Keratinocyte (primary cell): ENCODE measurements at regions not wholly inside any gene's neighbourhood (a gene's known extent, or its start where the extent isn't known, plus 50 kb on each side); places are given as distances from the start of the nearest gene placed in this dataset.

Experiments used
- DNase-seq: peaks from one replicate; pipeline ENCODE4 v3.0.0-alpha.2; 2011; ENCODE audit warnings: low read depth, missing footprints, low spot score
- FAIRE-seq: peaks from 2 replicates; lab custom pipeline; 2011; peaks lifted over from hg19 to GRCh38; lab: Jason Lieb, UNC
- H2AFZ ChIP-seq: 2 replicates; pipeline ENCODE4 v1.6.0; 2012; ENCODE audit warnings: low read length, control low read depth, inconsistent platforms; ENCODE audit not compliant: control insufficient read depth
- H3K27ac ChIP-seq: 2 replicates; pipeline ENCODE4 v1.5.1; 2011; ENCODE audit warnings: low read length; ENCODE audit not compliant: control insufficient read depth, insufficient read depth
- H3K27me3 ChIP-seq: 3 replicates; pipeline ENCODE4 v1.6.0; 2011; ENCODE audit warnings: low read length; ENCODE audit not compliant: control insufficient read depth, insufficient read depth; ENCODE audit errors: extremely low read depth
- H3K36me3 ChIP-seq, 2 experiments: 2 replicates in 1 of 2; 3 replicates in 1 of 2; pipeline ENCODE4 v1.5.1; 2011; ENCODE audit warnings: low read length in 2 of 2, mild to moderate bottlenecking in 1 of 2; ENCODE audit not compliant: control insufficient read depth in 2 of 2, insufficient read depth in 2 of 2; ENCODE audit errors: extremely low read depth in 1 of 2
- H3K4me1 ChIP-seq: 3 replicates; pipeline ENCODE4 v1.5.1; 2011; ENCODE audit warnings: low read length; ENCODE audit not compliant: control insufficient read depth, insufficient read depth; ENCODE audit errors: extremely low read depth
- H3K4me2 ChIP-seq: 3 replicates; pipeline ENCODE4 v1.6.0; 2011; ENCODE audit warnings: low read depth, low read length; ENCODE audit not compliant: control insufficient read depth, insufficient read depth; ENCODE audit errors: extremely low read depth
- H3K4me3 ChIP-seq, 3 experiments: fragments of 200-600 bp in 1 of 3; sonication (generic) in 1 of 3; 2 replicates in 2 of 3; 3 replicates in 1 of 3; pipeline ENCODE4 v1.5.1; 2011 to 2016; ENCODE audit warnings: low read length in 3 of 3, mild to moderate bottlenecking in 3 of 3, control low read depth in 2 of 3, inconsistent platforms in 1 of 3, low read depth in 1 of 3, mixed read lengths in 1 of 3, mixed run types in 1 of 3, moderate library complexity in 1 of 3; ENCODE audit not compliant: control insufficient read depth in 2 of 3, insufficient read depth in 2 of 3; ENCODE audit errors: extremely low read depth in 1 of 3
- H3K79me2 ChIP-seq: 2 replicates; pipeline ENCODE4 v1.6.0; 2012; ENCODE audit warnings: low read length; ENCODE audit not compliant: control insufficient read depth, insufficient read depth
- H3K9ac ChIP-seq: 3 replicates; pipeline ENCODE4 v1.6.0; 2011; ENCODE audit warnings: low read length; ENCODE audit not compliant: control insufficient read depth, insufficient read depth; ENCODE audit errors: extremely low read depth
- H3K9me1 ChIP-seq: 3 replicates; pipeline ENCODE4 v1.6.0; 2011; ENCODE audit warnings: low read length; ENCODE audit not compliant: control insufficient read depth, insufficient read depth; ENCODE audit errors: extremely low read depth
- H3K9me3 ChIP-seq: 2 replicates; pipeline ENCODE4 v1.5.1; 2012; ENCODE audit warnings: low read depth, low read length; ENCODE audit not compliant: control insufficient read depth
- H4K20me1 ChIP-seq: 3 replicates; pipeline ENCODE4 v1.6.0; 2011; ENCODE audit warnings: low read length; ENCODE audit not compliant: control insufficient read depth, insufficient read depth; ENCODE audit errors: extremely low read depth
- EZH2 ChIP-seq: IDR thresholded peaks from one replicate; pipeline ENCODE4 v1.6.1; 2012; ENCODE audit warnings: inconsistent platforms, mild to moderate bottlenecking, low read length, moderate library complexity
- dilution Hi-C: fragments of 300-500 bp; cut with MboI; formaldehyde crosslinking; loops from one replicate; pipeline ENCODE4 v1.7.0; 2020; ENCODE audit warnings: low sequenced_read_pairs; ENCODE audit not compliant: extremely low pct_ligation_motif_present
- TF ChIP-seq, protein P1 (sequence below), 3 experiments: IDR thresholded peaks in 1 of 3; conservative IDR thresholded peaks in 1 of 3; optimal IDR thresholded peaks in 1 of 3; 2 replicates in 2 of 3; 3 replicates in 1 of 3; pipeline versions ENCODE3 to v1.5.1; 2011; ENCODE audit warnings: low read length in 3 of 3, mild to moderate bottlenecking in 3 of 3, moderate library complexity in 2 of 3, control low read depth in 1 of 3, inconsistent platforms in 1 of 3; ENCODE audit not compliant: insufficient read depth in 2 of 3; ENCODE audit errors: extremely low read depth in 1 of 3

DNA sequence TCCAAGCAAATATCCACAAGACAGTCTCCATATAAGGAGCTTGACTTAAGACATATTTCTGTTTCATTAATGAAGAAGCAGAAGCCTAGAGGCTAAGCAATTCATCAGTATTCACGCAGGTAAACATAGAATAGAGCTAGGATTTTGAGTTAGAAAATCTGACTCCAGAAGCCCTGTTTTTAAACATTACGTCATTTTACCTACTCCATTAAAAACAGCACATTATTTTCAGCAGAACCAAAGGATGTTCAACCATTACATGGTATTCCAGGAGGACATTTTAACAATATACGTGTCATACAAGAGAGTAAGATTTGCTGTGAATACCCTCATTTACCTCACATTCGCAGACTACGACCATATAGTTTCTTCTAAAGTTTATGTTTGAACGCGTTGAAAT, 403.3 kb upstream of the TRAM1L1 start:
- no peaks in the 10 kb centered on the region for H3K9me3 ChIP-seq
- no peaks in the 10 kb centered on the region for H3K27me3 ChIP-seq
- peaks cover 4% of the 10 kb centered on the region for H3K4me1 ChIP-seq
- H3K4me2 ChIP-seq = no peak overlapping the region
- no peak overlapping the region for H3K27ac ChIP-seq
- dilution Hi-C loops = no loop called here
- H3K9me1 ChIP-seq = no peaks in the 10 kb centered on the region
- no peak overlapping the region for H2AFZ ChIP-seq
- no peak for DNase-seq
- no peak for FAIRE-seq
- no peaks in the 10 kb centered on the region for H3K79me2 ChIP-seq
- no peaks in the 10 kb centered on the region for H4K20me1 ChIP-seq
- TF ChIP-seq, protein P1, sequence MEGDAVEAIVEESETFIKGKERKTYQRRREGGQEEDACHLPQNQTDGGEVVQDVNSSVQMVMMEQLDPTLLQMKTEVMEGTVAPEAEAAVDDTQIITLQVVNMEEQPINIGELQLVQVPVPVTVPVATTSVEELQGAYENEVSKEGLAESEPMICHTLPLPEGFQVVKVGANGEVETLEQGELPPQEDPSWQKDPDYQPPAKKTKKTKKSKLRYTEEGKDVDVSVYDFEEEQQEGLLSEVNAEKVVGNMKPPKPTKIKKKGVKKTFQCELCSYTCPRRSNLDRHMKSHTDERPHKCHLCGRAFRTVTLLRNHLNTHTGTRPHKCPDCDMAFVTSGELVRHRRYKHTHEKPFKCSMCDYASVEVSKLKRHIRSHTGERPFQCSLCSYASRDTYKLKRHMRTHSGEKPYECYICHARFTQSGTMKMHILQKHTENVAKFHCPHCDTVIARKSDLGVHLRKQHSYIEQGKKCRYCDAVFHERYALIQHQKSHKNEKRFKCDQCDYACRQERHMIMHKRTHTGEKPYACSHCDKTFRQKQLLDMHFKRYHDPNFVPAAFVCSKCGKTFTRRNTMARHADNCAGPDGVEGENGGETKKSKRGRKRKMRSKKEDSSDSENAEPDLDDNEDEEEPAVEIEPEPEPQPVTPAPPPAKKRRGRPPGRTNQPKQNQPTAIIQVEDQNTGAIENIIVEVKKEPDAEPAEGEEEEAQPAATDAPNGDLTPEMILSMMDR (optimal IDR thresholded peaks at IDR 0.05 in 1 of 3, IDR thresholded peaks at IDR 0.05 in 1 of 3, conservative IDR thresholded peaks at IDR 0.05 in 1 of 3; ENCODE audit: extremely low read depth in 1 of 3, insufficient read depth in 2 of 3, low read length in 3 of 3) = no peak
- TF ChIP-seq EZH2 = no peak
- H3K9ac ChIP-seq = no peak overlapping the region
- no peaks in the 10 kb centered on the region for H3K36me3 ChIP-seq
- H3K4me3 ChIP-seq = no peak overlapping the region

- TF ChIP-seq, protein P1 (optimal IDR thresholded peaks at IDR 0.05 in 1 of 3, IDR thresholded peaks at IDR 0.05 in 1 of 3, conservative IDR thresholded peaks at IDR 0.05 in 1 of 3; ENCODE audit: extremely low read depth in 1 of 3, insufficient read depth in 2 of 3, low read length in 3 of 3) = no peak
- no peak for TF ChIP-seq EZH2
These were observed 403.7 kb upstream of the TRAM1L1 start for GRCh38 chr4:117489107-117489506.

More at GRCh38 chr4:117489107-117489506, 403.7 kb upstream of the TRAM1L1 start:
- no peak overlapping the region for H3K27ac ChIP-seq
- H3K27me3 ChIP-seq = no peaks in the 10 kb centered on the region
- no peaks in the 10 kb centered on the region for H3K79me2 ChIP-seq
- no peak overlapping the region for H3K9ac ChIP-seq
- dilution Hi-C loops = no loop called here
- DNase-seq (no peak), FAIRE-seq (no peak)
- H2AFZ ChIP-seq = no peak overlapping the region
- H3K4me1 ChIP-seq = peaks cover 4% of the 10 kb centered on the region
- H3K36me3 ChIP-seq = no peaks in the 10 kb centered on the region
- H3K9me1 ChIP-seq = no peaks in the 10 kb centered on the region
- no peaks in the 10 kb centered on the region for H3K9me3 ChIP-seq
- no peak overlapping the region for H3K4me2 ChIP-seq
- no peak overlapping the region for H3K4me3 ChIP-seq
- H4K20me1 ChIP-seq = no peaks in the 10 kb centered on the region
